GM21367 (cell line): ENCODE measurements at regions not wholly inside any gene's neighbourhood (a gene's known extent, or its start where the extent isn't known, plus 50 kb on each side); places are given as distances from the start of the nearest gene placed in this dataset.

Experiments
- ATAC-seq: cut with Tn5 transposase; IDR thresholded peaks from one replicate; pipeline ENCODE4 v1.9.1; 2021; ENCODE audit not compliant: unreplicated experiment

- ATAC-seq, result no peak
These were observed 51.1 kb downstream of the HYCC1 start for GRCh38 chr7:22962775-22963350.

GRCh38 chr7:22958742-22959141 lies 55.2 kb downstream of the HYCC1 start:
- ATAC-seq, result no peak

GRCh38 chr7:22954251-22954650 lies 59.7 kb downstream of the HYCC1 start:
- ATAC-seq, result no peak

- ATAC-seq, result no peak
These were observed 61.5 kb downstream of the HYCC1 start for GRCh38 chr7:22952306-22953015.

GRCh38 chr7:22949944-22950343 lies 64.0 kb downstream of the HYCC1 start:
- no peak for ATAC-seq

GRCh38 chr7:22949221-22949620 lies 64.7 kb downstream of the HYCC1 start:
- no peak for ATAC-seq

- no peak for ATAC-seq
These were observed 65.2 kb downstream of the HYCC1 start for GRCh38 chr7:22948770-22949169.

GRCh38 chr7:22945584-22945983 lies 68.3 kb downstream of the HYCC1 start:
- ATAC-seq, result no peak

GRCh38 chr7:22944510-22944909 lies 69.4 kb downstream of the HYCC1 start:
- no peak for ATAC-seq

GRCh38 chr7:22944022-22944421 lies 69.9 kb downstream of the HYCC1 start:
- no peak for ATAC-seq

- no peak for ATAC-seq
These were observed 71.7 kb downstream of the HYCC1 start for GRCh38 chr7:22942191-22942590.

GRCh38 chr7:22939842-22940241 lies 74.1 kb downstream of the HYCC1 start:
- ATAC-seq, result no peak

GRCh38 chr7:22937946-22938345 lies 76.0 kb downstream of the HYCC1 start:
- no peak for ATAC-seq

- ATAC-seq, result no peak
These were observed 77.7 kb downstream of the HYCC1 start for GRCh38 chr7:22936246-22936645.

GRCh38 chr7:22935269-22935668 lies 78.7 kb downstream of the HYCC1 start:
- no peak for ATAC-seq

- ATAC-seq, result no peak
These were observed 79.4 kb downstream of the HYCC1 start for GRCh38 chr7:22934473-22935065.

- ATAC-seq, result no peak
These were observed 79.9 kb downstream of the HYCC1 start for GRCh38 chr7:22934023-22934422.

- no peak for ATAC-seq
These were observed 81.0 kb downstream of the HYCC1 start for GRCh38 chr7:22932896-22933295.

- no peak for ATAC-seq
These were observed 82.9 kb downstream of the HYCC1 start for GRCh38 chr7:22931011-22931410.

GRCh38 chr7:22922307-22922706 lies 91.6 kb downstream of the HYCC1 start:
- no peak for ATAC-seq

GRCh38 chr7:22921386-22922086 lies 92.4 kb downstream of the HYCC1 start:
- no peak for ATAC-seq

GRCh38 chr7:22920672-22921071 lies 93.3 kb downstream of the HYCC1 start:
- ATAC-seq, result no peak
